ENCODE measurements at regions not wholly inside any gene's neighbourhood (a gene's known extent, or its start where the extent isn't known, plus 50 kb on each side); places are given as distances from the start of the nearest gene placed in this dataset.

GRCh38 chr13:65034266-65034665 lies 2195.9 kb downstream of the PCDH9 start:
- no peak for TF ChIP-seq CTCF (conservative IDR thresholded peaks at IDR 0.05; ENCODE audit: control insufficient read depth, insufficient read depth, low read depth, low read length)
- no peak overlapping the region for H3K4me3 ChIP-seq (ENCODE audit: control insufficient read depth, low read depth, low read length)
- no peak for DNase-seq (ENCODE audit: low read depth)

- TF ChIP-seq CTCF (conservative IDR thresholded peaks at IDR 0.05; ENCODE audit: control insufficient read depth, insufficient read depth, low read depth, low read length): no peak
- no peak for DNase-seq (ENCODE audit: low read depth)
- no peak overlapping the region for H3K4me3 ChIP-seq (ENCODE audit: control insufficient read depth, low read depth, low read length)
These were observed 2197.3 kb downstream of the PCDH9 start for GRCh38 chr13:65032825-65033224.

GRCh38 chr13:65028101-65028500 lies 2202.0 kb downstream of the PCDH9 start:
- no peak for DNase-seq (ENCODE audit: low read depth)
- no peak for TF ChIP-seq CTCF (conservative IDR thresholded peaks at IDR 0.05; ENCODE audit: control insufficient read depth, insufficient read depth, low read depth, low read length)
- no peak overlapping the region for H3K4me3 ChIP-seq (ENCODE audit: control insufficient read depth, low read depth, low read length)

GRCh38 chr13:65026505-65026904 lies 2203.6 kb downstream of the PCDH9 start:
- no peak for DNase-seq (ENCODE audit: low read depth)
- no peak for TF ChIP-seq CTCF (conservative IDR thresholded peaks at IDR 0.05; ENCODE audit: control insufficient read depth, insufficient read depth, low read depth, low read length)
- H3K4me3 ChIP-seq (ENCODE audit: control insufficient read depth, low read depth, low read length): no peak overlapping the region

- DNase-seq (ENCODE audit: low read depth): no peak
- H3K4me3 ChIP-seq (ENCODE audit: control insufficient read depth, low read depth, low read length): no peak overlapping the region
- no peak for TF ChIP-seq CTCF (conservative IDR thresholded peaks at IDR 0.05; ENCODE audit: control insufficient read depth, insufficient read depth, low read depth, low read length)
These were observed 2218.8 kb downstream of the PCDH9 start for GRCh38 chr13:65011378-65011777.

GRCh38 chr13:64997438-64997837 lies 2232.7 kb downstream of the PCDH9 start:
- no peak overlapping the region for H3K4me3 ChIP-seq (ENCODE audit: control insufficient read depth, low read depth, low read length)
- no peak for DNase-seq (ENCODE audit: low read depth)
- no peak for TF ChIP-seq CTCF (conservative IDR thresholded peaks at IDR 0.05; ENCODE audit: control insufficient read depth, insufficient read depth, low read depth, low read length)

- TF ChIP-seq CTCF (conservative IDR thresholded peaks at IDR 0.05; ENCODE audit: control insufficient read depth, insufficient read depth, low read depth, low read length): no peak
- no peak overlapping the region for H3K4me3 ChIP-seq (ENCODE audit: control insufficient read depth, low read depth, low read length)
- no peak for DNase-seq (ENCODE audit: low read depth)
These were observed 2236.5 kb downstream of the PCDH9 start for GRCh38 chr13:64993514-64994164.

All from fibroblast of mammary gland (primary cell).